Type B pancreatic cell (in vitro differentiated cells): ENCODE measurements at regions not wholly inside any gene's neighbourhood (a gene's known extent, or its start where the extent isn't known, plus 50 kb on each side); places are given as distances from the start of the nearest gene placed in this dataset.

ENCODE experiments used
- DNase-seq: peaks from one replicate; pipeline ENCODE4 v3.0.0; 2021; ENCODE audit warnings: mixed read lengths; ENCODE audit not compliant: unreplicated experiment; ENCODE audit errors: extremely low spot score
- H3K27ac Mint-ChIP-seq: 2 replicates; pipeline ENCODE4 v1.8.0; 2021; ENCODE audit warnings: mild to moderate bottlenecking, mixed read lengths
- H3K27me3 Mint-ChIP-seq: 2 replicates; pipeline ENCODE4 v1.8.0; 2021; ENCODE audit warnings: mixed read lengths
- H3K36me3 Mint-ChIP-seq: 2 replicates; pipeline ENCODE4 v1.8.0; 2021; ENCODE audit warnings: mixed read lengths
- H3K4me1 Mint-ChIP-seq: one replicate; pipeline ENCODE4 v1.8.0; 2021; ENCODE audit warnings: mixed read lengths; ENCODE audit not compliant: unreplicated experiment
- H3K4me3 Mint-ChIP-seq: 2 replicates; pipeline ENCODE4 v1.8.0; 2021; ENCODE audit warnings: mild to moderate bottlenecking, mixed read lengths
- H3K9me3 Mint-ChIP-seq: 2 replicates; pipeline ENCODE4 v1.8.0; 2021; ENCODE audit warnings: mixed read lengths
- TF ChIP-seq, protein P1 (sequence below): fragments of 200-600 bp; sonication (generic); conservative IDR thresholded peaks from 2 replicates; pipeline ENCODE4 v1.5.0; 2021; ENCODE audit warnings: antibody characterized with exemption, mild to moderate bottlenecking

DNA sequence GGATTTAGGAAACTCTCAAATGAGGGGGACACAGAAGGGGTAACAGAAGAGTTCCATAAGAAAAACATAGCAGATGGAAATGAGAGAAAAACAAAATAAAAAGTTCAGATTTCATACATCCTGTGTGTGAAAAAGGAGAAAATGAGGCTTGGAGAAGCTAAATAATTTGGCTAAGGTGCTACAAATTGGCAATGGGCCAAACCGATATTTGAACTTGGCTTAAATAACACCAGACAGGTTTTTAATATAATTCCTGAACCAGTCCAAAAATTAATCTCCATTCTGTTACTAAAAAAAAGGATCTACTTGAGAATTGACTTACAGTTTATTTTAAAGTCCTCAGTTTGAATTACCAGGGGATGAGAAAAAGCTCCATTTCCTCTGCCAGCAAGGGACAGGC is 342.9 kb upstream of the DPH6 start:
- Mint-ChIP-seq H3K27ac (no peak overlapping the region), H3K36me3 (no peaks in the 10 kb centered on the region), H3K9me3 (no peaks in the 10 kb centered on the region), H3K4me3 (no peak overlapping the region), H3K4me1 (no peaks in the 10 kb centered on the region), H3K27me3 (no peaks in the 10 kb centered on the region)
- TF ChIP-seq, protein P1, sequence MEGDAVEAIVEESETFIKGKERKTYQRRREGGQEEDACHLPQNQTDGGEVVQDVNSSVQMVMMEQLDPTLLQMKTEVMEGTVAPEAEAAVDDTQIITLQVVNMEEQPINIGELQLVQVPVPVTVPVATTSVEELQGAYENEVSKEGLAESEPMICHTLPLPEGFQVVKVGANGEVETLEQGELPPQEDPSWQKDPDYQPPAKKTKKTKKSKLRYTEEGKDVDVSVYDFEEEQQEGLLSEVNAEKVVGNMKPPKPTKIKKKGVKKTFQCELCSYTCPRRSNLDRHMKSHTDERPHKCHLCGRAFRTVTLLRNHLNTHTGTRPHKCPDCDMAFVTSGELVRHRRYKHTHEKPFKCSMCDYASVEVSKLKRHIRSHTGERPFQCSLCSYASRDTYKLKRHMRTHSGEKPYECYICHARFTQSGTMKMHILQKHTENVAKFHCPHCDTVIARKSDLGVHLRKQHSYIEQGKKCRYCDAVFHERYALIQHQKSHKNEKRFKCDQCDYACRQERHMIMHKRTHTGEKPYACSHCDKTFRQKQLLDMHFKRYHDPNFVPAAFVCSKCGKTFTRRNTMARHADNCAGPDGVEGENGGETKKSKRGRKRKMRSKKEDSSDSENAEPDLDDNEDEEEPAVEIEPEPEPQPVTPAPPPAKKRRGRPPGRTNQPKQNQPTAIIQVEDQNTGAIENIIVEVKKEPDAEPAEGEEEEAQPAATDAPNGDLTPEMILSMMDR: no peak
- DNase-seq: no peak

DNA sequence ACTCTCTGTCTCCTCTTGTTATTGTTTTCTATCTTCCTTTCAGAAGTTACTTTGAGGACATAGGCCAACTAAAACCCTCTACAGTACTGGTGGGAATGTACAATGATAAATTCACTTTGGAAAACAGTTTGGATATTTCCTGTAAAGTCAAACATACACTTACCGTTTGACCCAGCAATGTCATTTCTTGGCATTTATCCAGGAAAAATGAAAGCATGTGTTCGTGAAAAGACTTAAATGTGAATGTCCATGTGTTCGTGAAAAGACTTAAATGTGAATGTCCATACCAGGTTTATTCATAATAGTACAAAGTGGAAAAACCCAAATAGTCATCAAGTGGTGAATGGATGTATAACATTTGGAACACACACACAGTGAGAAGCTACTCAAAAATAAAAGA is 361.5 kb upstream of the DPH6 start:
- Mint-ChIP-seq H3K27me3 (no peaks in the 10 kb centered on the region), H3K36me3 (no peaks in the 10 kb centered on the region), H3K27ac (no peak overlapping the region), H3K9me3 (peaks cover 2% of the 10 kb centered on the region), H3K4me3 (no peak overlapping the region), H3K4me1 (peaks cover 4% of the 10 kb centered on the region)
- TF ChIP-seq, protein P1: no peak
- DNase-seq: no peak

DNA sequence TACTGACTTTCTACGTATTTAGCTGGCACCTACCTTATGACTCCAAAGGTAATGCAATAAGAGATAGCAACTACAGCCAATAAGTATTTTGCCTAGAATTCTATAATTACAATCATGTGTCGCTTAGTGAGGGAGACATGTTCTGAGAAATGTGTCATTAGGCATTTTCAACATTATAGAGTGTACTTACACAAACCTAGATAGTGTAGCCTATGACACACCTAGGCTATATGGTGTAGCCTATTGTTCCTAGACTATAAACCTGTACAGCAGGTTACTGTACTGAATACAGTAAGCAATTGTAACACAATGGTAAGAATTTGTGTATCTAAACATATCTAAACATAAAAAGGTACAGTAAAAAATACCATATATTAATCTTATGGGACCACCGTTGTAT is 363.4 kb upstream of the DPH6 start:
- Mint-ChIP-seq H3K4me1 (peaks cover 4% of the 10 kb centered on the region), H3K9me3 (no peaks in the 10 kb centered on the region), H3K36me3 (no peaks in the 10 kb centered on the region), H3K27ac (no peak overlapping the region), H3K4me3 (no peak overlapping the region), H3K27me3 (no peaks in the 10 kb centered on the region)
- TF ChIP-seq, protein P1: no peak
- DNase-seq: no peak

DNA sequence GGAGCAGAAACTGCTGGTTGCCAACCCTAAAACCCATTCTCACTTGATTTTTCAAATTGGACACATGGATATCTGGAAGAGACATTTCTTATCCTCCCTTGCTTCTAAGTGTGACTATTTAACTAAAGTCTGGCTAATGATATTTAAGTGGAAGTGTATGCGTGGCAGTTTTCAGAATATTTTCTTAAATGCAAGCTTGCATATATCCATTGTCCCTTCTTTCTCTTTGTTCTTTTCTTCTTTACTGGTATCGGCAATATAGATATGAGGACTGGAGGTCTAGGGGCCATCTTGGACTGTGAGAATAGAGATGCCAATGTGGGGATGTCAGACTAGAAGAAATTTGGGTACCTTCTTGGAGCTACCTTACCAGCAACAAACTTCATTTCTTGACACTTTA is 364.3 kb upstream of the DPH6 start:
- no peak for DNase-seq
- peaks cover 1% of the 10 kb centered on the region for H3K4me1 Mint-ChIP-seq
- H3K27me3 Mint-ChIP-seq: no peaks in the 10 kb centered on the region
- no peaks in the 10 kb centered on the region for H3K36me3 Mint-ChIP-seq
- H3K9me3 Mint-ChIP-seq: peaks cover under 1% of the 10 kb centered on the region
- TF ChIP-seq, protein P1: no peak
- H3K27ac Mint-ChIP-seq: no peak overlapping the region
- no peak overlapping the region for H3K4me3 Mint-ChIP-seq

DNA sequence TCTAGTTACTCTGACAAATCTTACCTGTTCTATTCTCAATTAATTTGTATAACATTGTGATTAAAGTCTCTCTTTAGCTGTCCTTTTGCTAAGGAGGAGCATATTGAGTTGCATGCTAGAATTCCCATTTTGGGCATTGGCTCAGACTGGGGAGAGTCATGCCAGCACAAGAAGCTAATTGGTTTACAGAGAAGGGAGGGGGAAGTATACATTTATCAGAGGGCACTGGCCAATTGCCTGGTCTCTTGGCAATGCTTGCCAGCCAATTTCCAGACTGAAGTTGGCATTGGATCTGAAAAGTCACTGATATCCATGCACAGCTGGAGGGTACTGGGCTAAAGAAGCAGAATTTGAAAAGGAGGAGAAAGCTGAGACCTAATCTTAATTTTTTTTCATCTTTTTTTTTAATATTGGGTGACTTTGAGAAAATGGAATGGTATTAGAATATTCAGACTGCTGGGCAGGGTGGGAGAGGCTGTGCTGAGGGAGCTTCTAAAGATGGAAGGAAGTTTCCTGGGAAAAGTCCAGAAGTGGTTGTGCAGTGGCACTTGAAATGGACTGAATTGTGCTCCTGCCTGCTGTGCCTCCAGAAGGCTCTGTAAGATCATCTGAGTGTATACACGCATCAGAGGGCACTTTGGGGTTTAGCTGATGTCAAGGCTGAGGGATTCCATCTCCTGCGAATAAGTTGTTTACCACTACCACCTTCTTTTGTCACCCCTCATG is 365.2 kb upstream of the DPH6 start:
- Mint-ChIP-seq H3K36me3 (no peaks in the 10 kb centered on the region), H3K4me3 (no peak overlapping the region), H3K27ac (no peak overlapping the region), H3K9me3 (peaks cover 9% of the 10 kb centered on the region), H3K4me1 (no peaks in the 10 kb centered on the region), H3K27me3 (no peaks in the 10 kb centered on the region)
- TF ChIP-seq, protein P1: no peak
- no peak for DNase-seq
